DOHH2 (cell line): ENCODE measurements at regions not wholly inside any gene's neighbourhood (a gene's known extent, or its start where the extent isn't known, plus 50 kb on each side); places are given as distances from the start of the nearest gene placed in this dataset.

ENCODE experiments used
- EZH2phosphoT487 ChIP-seq: fragments of 200-600 bp; sonication (generic); IDR thresholded peaks from 2 replicates; pipeline ENCODE4 v1.6.1; 2017; ENCODE audit warnings: borderline replicate concordance, mild to moderate bottlenecking, antibody characterized with exemption, low read length, moderate library complexity, mixed read lengths
- TF ChIP-seq, protein P1 (sequence below): fragments of 200-600 bp; sonication (generic); IDR thresholded peaks from one replicate; pipeline ENCODE4 v1.5.1; 2014; ENCODE audit warnings: antibody characterized with exemption, mild to moderate bottlenecking, low read depth, low read length; ENCODE audit not compliant: poor library complexity, severe bottlenecking

DNA sequence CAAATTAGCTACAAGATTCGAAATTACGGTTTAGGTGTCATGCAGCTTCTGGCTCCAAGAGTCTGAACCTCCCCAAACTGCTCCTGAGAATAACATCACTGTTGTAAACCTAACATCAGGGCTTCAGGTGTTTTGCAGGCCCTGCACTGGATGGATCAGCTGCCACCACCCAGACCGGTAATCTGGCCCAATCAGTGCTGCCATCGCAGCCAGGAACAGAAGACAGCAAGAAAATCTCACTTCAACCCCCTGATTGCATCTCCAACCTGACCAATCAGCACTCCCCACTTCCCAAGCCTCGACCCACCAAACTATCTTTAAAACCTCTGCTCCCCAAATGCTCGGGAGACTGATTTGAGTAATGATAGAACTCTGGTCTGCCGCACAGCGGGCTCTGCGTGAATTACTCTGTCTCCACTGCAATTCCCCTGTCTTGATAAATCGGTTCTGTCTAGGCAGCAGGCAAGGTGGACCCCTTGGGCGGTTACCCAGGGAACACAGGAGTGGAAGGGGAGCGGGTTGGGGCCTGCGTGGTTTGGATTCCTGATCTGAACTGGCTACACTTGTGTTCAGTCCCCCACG is 268.5 kb upstream of the SFSWAP start:
- TF ChIP-seq, protein P1, sequence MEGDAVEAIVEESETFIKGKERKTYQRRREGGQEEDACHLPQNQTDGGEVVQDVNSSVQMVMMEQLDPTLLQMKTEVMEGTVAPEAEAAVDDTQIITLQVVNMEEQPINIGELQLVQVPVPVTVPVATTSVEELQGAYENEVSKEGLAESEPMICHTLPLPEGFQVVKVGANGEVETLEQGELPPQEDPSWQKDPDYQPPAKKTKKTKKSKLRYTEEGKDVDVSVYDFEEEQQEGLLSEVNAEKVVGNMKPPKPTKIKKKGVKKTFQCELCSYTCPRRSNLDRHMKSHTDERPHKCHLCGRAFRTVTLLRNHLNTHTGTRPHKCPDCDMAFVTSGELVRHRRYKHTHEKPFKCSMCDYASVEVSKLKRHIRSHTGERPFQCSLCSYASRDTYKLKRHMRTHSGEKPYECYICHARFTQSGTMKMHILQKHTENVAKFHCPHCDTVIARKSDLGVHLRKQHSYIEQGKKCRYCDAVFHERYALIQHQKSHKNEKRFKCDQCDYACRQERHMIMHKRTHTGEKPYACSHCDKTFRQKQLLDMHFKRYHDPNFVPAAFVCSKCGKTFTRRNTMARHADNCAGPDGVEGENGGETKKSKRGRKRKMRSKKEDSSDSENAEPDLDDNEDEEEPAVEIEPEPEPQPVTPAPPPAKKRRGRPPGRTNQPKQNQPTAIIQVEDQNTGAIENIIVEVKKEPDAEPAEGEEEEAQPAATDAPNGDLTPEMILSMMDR: no peak
- no peak for TF ChIP-seq EZH2phosphoT487
